GM19372 (cell line): ENCODE measurements at regions not wholly inside any gene's neighbourhood (a gene's known extent, or its start where the extent isn't known, plus 50 kb on each side); places are given as distances from the start of the nearest gene placed in this dataset.

Source experiments
- ATAC-seq: cut with Tn5 transposase; IDR thresholded peaks from one replicate; pipeline ENCODE4 v1.9.1; 2021; ENCODE audit warnings: mild to moderate bottlenecking, low read depth, moderate library complexity; ENCODE audit not compliant: unreplicated experiment

GRCh38 chr12:46458500-46459102, 86.0 kb upstream of the SLC38A2 start:
- ATAC-seq, result no peak

- no peak for ATAC-seq
These were observed 85.4 kb upstream of the SLC38A2 start for GRCh38 chr12:46457958-46458357.

GRCh38 chr12:46456356-46457334, 84.1 kb upstream of the SLC38A2 start:
- no peak for ATAC-seq

- no peak for ATAC-seq
These were observed 83.2 kb upstream of the SLC38A2 start for GRCh38 chr12:46455648-46456352.

GRCh38 chr12:46454981-46455380, 82.4 kb upstream of the SLC38A2 start:
- no peak for ATAC-seq

- ATAC-seq, result no peak
These were observed 80.9 kb upstream of the SLC38A2 start for GRCh38 chr12:46453428-46453827.

GRCh38 chr12:46452776-46453175, 80.2 kb upstream of the SLC38A2 start:
- no peak for ATAC-seq

- no peak for ATAC-seq
These were observed 79.6 kb upstream of the SLC38A2 start for GRCh38 chr12:46452061-46452615.

GRCh38 chr12:46451276-46452021, 78.9 kb upstream of the SLC38A2 start:
- no peak for ATAC-seq

- no peak for ATAC-seq
These were observed 77.7 kb upstream of the SLC38A2 start for GRCh38 chr12:46450279-46450748.

GRCh38 chr12:46449856-46450255, 77.3 kb upstream of the SLC38A2 start:
- no peak for ATAC-seq

- ATAC-seq, result no peak
These were observed 76.7 kb upstream of the SLC38A2 start for GRCh38 chr12:46449316-46449715.

GRCh38 chr12:46446645-46447044, 74.1 kb upstream of the SLC38A2 start:
- no peak for ATAC-seq

GRCh38 chr12:46445551-46446235, 73.1 kb upstream of the SLC38A2 start:
- ATAC-seq, result no peak

GRCh38 chr12:46445093-46445492, 72.5 kb upstream of the SLC38A2 start:
- no peak for ATAC-seq

GRCh38 chr12:46443594-46444263, 71.2 kb upstream of the SLC38A2 start:
- ATAC-seq, result no peak

- no peak for ATAC-seq
These were observed 70.2 kb upstream of the SLC38A2 start for GRCh38 chr12:46442738-46443137.

GRCh38 chr12:46442239-46442638, 69.7 kb upstream of the SLC38A2 start:
- no peak for ATAC-seq
